Caco-2 (cell line): ENCODE measurements at regions not wholly inside any gene's neighbourhood (a gene's known extent, or its start where the extent isn't known, plus 50 kb on each side); places are given as distances from the start of the nearest gene placed in this dataset.

Experiments used
- BruUV-seq: library from RNA; stranded (reverse); fragments of 400-500 nt; replicated peaks from 2 replicates; lab custom pipeline; 2021; lab: Mats Ljungman, UMichigan
- CTCF ChIA-PET: fragments of 300-600 bp; sonication (Branson Sonifier 250); formaldehyde crosslinking; loops from one replicate; lab custom pipeline; 2022; ENCODE audit warnings: antibody characterized with exemption; lab: Charles Lee
- POLR2A ChIA-PET: fragments of 300-600 bp; sonication (Branson Sonifier 250); formaldehyde crosslinking; loops from one replicate; lab custom pipeline; 2022; ENCODE audit warnings: antibody characterized with exemption; lab: Charles Lee
- DNase-seq, 2 experiments: peaks; one replicate each; pipeline versions ENCODE4 v3.0.0 to v3.0.0-alpha.2; 2020 to 2022
- H3K27me3 ChIP-seq: replicated peaks from 2 replicates; pipeline ENCODE4 v1.6.0; 2011; ENCODE audit warnings: low read length; ENCODE audit not compliant: control insufficient read depth, insufficient read depth
- H3K36me3 ChIP-seq: 2 replicates; pipeline ENCODE4 v1.5.1; 2011; ENCODE audit warnings: low read length; ENCODE audit not compliant: control insufficient read depth, insufficient read depth
- H3K4me1 ChIP-seq: fragments of 250-450 bp; sonication (Bioruptor Pico); 2 replicates; pipeline ENCODE4 v1.5.1; 2020; ENCODE audit warnings: mild to moderate bottlenecking
- H3K4me3 ChIP-seq: 2 replicates; pipeline ENCODE4 v1.5.1; 2011; ENCODE audit warnings: low read depth, mild to moderate bottlenecking, control low read depth, low read length
- H3K9me3 ChIP-seq: fragments of 250-450 bp; sonication (Bioruptor Pico); 2 replicates; pipeline ENCODE4 v1.5.1; 2020; ENCODE audit warnings: mild to moderate bottlenecking, moderate library complexity
- H3K27ac Mint-ChIP-seq: one replicate; pipeline ENCODE4 v1.8.0; 2022; ENCODE audit warnings: mixed read lengths; ENCODE audit not compliant: unreplicated experiment
- H3K27me3 Mint-ChIP-seq: one replicate; pipeline ENCODE4 v1.8.0; 2022; ENCODE audit warnings: mixed read lengths; ENCODE audit not compliant: insufficient read depth, unreplicated experiment
- H3K36me3 Mint-ChIP-seq: one replicate; pipeline ENCODE4 v1.8.0; 2022; ENCODE audit warnings: mild to moderate bottlenecking, mixed read lengths; ENCODE audit not compliant: insufficient read depth, unreplicated experiment
- H3K4me1 Mint-ChIP-seq: one replicate; pipeline ENCODE4 v1.8.0; 2022; ENCODE audit warnings: low read depth, mixed read lengths; ENCODE audit not compliant: unreplicated experiment
- H3K4me3 Mint-ChIP-seq: one replicate; pipeline ENCODE4 v1.8.0; 2022; ENCODE audit warnings: mild to moderate bottlenecking, moderate library complexity, mixed read lengths; ENCODE audit not compliant: unreplicated experiment
- H3K9me3 Mint-ChIP-seq: one replicate; pipeline ENCODE4 v1.8.0; 2022; ENCODE audit warnings: mixed read lengths; ENCODE audit not compliant: unreplicated experiment
- intact Hi-C: fragments of 100-400 bp; cut with micrococcal nuclease; formaldehyde crosslinking; loops from one replicate; pipeline ENCODE4 v1.10.0; 2022; ENCODE audit not compliant: unreplicated experiment
- TF ChIP-seq, protein P1 (sequence below), 2 experiments: fragments of 200-600 bp in 1 of 2; IDR thresholded peaks; 1 replicate in 1 of 2; 2 replicates in 1 of 2; pipeline versions ENCODE4 v1.5.1 to v1.8.0; 2011 to 2022; ENCODE audit warnings: antibody characterized with exemption in 1 of 2, control low read depth in 1 of 2, inconsistent platforms in 1 of 2, low read depth in 1 of 2, low read length in 1 of 2, mild to moderate bottlenecking in 1 of 2, moderate library complexity in 1 of 2; ENCODE audit not compliant: insufficient read depth in 1 of 2, severe bottlenecking in 1 of 2, unreplicated experiment in 1 of 2

GRCh38 chr2:103254611-103255010, 492.8 kb downstream of the TMEM182 start:
- CTCF ChIA-PET, result no interaction called here
- peaks cover 6% of the 10 kb centered on the region for H3K27me3 Mint-ChIP-seq

DNA sequence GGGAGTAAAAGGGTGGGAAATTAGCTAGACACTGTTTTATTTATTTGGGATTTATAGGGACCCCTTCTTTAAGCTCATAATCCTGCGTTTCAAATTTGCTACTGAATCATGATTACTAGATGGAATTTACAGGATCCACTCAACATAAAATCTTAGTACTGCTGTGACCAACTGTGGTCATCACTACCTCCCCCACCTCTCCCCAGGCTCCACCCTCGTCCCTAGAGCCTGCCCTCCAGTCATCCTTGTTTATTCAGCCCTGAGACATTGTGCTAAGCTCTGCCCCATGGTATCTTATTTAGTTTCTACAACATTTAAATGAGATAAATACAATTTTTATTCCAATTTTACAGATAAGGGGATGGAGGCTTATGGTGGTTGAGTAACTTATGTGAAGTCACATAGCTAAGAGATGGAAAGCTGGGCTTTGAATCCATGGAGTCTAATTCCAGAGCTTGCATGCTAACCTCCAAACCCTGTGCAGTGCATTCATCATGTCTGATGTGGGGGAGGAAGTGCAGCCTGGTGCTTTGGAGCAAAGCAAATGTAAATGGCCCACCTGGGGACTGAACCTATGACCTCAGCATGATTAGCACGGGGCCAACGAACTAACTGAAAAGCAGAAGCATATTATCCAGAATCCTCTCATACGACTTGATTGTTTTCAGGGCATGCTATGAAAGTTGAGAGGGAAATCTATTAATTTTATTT, 502.4 kb downstream of the TMEM182 start:
- intact Hi-C loops, result no loop called here
- Histone ChIP-seq H3K4me3 (no peak overlapping the region), H3K4me1 (no peaks in the 10 kb centered on the region), H3K36me3 (no peaks in the 10 kb centered on the region), H3K9me3 (no peaks in the 10 kb centered on the region), H3K27me3 (no peaks in the 10 kb centered on the region)
- Mint-ChIP-seq H3K9me3 (no peaks in the 10 kb centered on the region), H3K36me3 (no peaks in the 10 kb centered on the region), H3K27ac (no peak overlapping the region), H3K27me3 (peaks cover 9% of the 10 kb centered on the region), H3K4me1 (no peaks in the 10 kb centered on the region), H3K4me3 (no peak overlapping the region)
- CTCF ChIA-PET, result interaction anchor here (0.5 kb wide), 1 partner anchor 579 kb away, joined by 3 read pairs; no protein-coding TSS in a partner anchor
- BruUV-seq, result no TSS peak
- POLR2A ChIA-PET, result no interaction called here
- no peak for DNase-seq
- TF ChIP-seq, protein P1, sequence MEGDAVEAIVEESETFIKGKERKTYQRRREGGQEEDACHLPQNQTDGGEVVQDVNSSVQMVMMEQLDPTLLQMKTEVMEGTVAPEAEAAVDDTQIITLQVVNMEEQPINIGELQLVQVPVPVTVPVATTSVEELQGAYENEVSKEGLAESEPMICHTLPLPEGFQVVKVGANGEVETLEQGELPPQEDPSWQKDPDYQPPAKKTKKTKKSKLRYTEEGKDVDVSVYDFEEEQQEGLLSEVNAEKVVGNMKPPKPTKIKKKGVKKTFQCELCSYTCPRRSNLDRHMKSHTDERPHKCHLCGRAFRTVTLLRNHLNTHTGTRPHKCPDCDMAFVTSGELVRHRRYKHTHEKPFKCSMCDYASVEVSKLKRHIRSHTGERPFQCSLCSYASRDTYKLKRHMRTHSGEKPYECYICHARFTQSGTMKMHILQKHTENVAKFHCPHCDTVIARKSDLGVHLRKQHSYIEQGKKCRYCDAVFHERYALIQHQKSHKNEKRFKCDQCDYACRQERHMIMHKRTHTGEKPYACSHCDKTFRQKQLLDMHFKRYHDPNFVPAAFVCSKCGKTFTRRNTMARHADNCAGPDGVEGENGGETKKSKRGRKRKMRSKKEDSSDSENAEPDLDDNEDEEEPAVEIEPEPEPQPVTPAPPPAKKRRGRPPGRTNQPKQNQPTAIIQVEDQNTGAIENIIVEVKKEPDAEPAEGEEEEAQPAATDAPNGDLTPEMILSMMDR (IDR thresholded peaks at IDR 0.05; ENCODE audit: insufficient read depth in 1 of 2, low read depth in 1 of 2, low read length in 1 of 2, severe bottlenecking in 1 of 2, unreplicated experiment in 1 of 2), result no peak

More at GRCh38 chr2:103254611-103255010, 492.8 kb downstream of the TMEM182 start:
- TF ChIP-seq, protein P1 (IDR thresholded peaks at IDR 0.05; ENCODE audit: insufficient read depth in 1 of 2, low read depth in 1 of 2, low read length in 1 of 2, severe bottlenecking in 1 of 2, unreplicated experiment in 1 of 2), result no peak
- POLR2A ChIA-PET, result no interaction called here
- Histone ChIP-seq H3K4me3 (no peak overlapping the region), H3K9me3 (no peaks in the 10 kb centered on the region), H3K36me3 (no peaks in the 10 kb centered on the region), H3K4me1 (no peaks in the 10 kb centered on the region), H3K27me3 (no peaks in the 10 kb centered on the region)
- H3K9me3 Mint-ChIP-seq, result no peaks in the 10 kb centered on the region
- no peaks in the 10 kb centered on the region for H3K36me3 Mint-ChIP-seq
- H3K4me1 Mint-ChIP-seq, result no peaks in the 10 kb centered on the region
- no TSS peak for BruUV-seq
- H3K4me3 Mint-ChIP-seq, result no peak overlapping the region
- intact Hi-C loops, result no loop called here
- no peak for DNase-seq
- H3K27ac Mint-ChIP-seq, result no peak overlapping the region

DNA sequence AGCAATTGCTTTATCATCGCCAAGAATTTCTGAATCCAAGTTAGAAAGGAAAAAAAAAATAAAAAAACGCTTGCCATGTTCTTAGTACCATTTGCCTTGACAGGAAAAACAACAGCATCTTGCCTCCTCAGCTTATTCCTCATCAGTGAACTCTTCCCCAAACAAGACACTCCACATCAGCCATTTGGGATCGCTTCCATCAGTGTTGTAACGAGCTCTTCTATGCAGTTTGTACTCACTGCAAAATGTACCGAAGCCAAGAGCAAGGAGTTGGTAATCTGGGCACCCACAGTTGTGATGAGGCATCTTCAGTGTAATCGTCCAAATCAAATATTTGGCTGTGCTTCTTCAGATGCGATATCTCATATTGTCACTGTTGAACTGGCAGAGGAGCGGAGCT, 503.7 kb downstream of the TMEM182 start:
- peaks cover 9% of the 10 kb centered on the region for H3K27me3 Mint-ChIP-seq
- H3K4me3 Mint-ChIP-seq, result no peak overlapping the region
- Histone ChIP-seq H3K27me3 (no peaks in the 10 kb centered on the region), H3K4me3 (no peak overlapping the region), H3K36me3 (no peaks in the 10 kb centered on the region), H3K9me3 (no peaks in the 10 kb centered on the region), H3K4me1 (no peaks in the 10 kb centered on the region)
- no peaks in the 10 kb centered on the region for H3K36me3 Mint-ChIP-seq
- no peak for DNase-seq
- no TSS peak for BruUV-seq
- no peaks in the 10 kb centered on the region for H3K9me3 Mint-ChIP-seq
- ChIA-PET POLR2A (no interaction called here), CTCF (no interaction called here)
- H3K27ac Mint-ChIP-seq, result no peak overlapping the region
- intact Hi-C loops, result no loop called here
- H3K4me1 Mint-ChIP-seq, result no peaks in the 10 kb centered on the region
- TF ChIP-seq, protein P1 (IDR thresholded peaks at IDR 0.05; ENCODE audit: insufficient read depth in 1 of 2, low read depth in 1 of 2, low read length in 1 of 2, severe bottlenecking in 1 of 2, unreplicated experiment in 1 of 2), result no peak
